Hepatocyte (in vitro differentiated cells): ENCODE measurements at regions not wholly inside any gene's neighbourhood (a gene's known extent, or its start where the extent isn't known, plus 50 kb on each side); places are given as distances from the start of the nearest gene placed in this dataset.

Experiments
- CTCF ChIP-seq: fragments of 200-600 bp; sonication (generic); IDR thresholded peaks from 2 replicates; pipeline ENCODE4 v1.5.1; 2016; ENCODE audit warnings: antibody characterized with exemption, mild to moderate bottlenecking; ENCODE audit not compliant: poor library complexity
- EZH2 ChIP-seq: fragments of 200-600 bp; sonication (generic); IDR thresholded peaks from 2 replicates; pipeline ENCODE4 v1.6.1; 2016; ENCODE audit warnings: antibody characterized with exemption, mild to moderate bottlenecking, borderline replicate concordance

GRCh38 chr11:71333473-71333872, 81.1 kb upstream of the SHANK2 start:
- TF ChIP-seq CTCF (no peak), EZH2 (no peak)
